ENCODE measurements at regions not wholly inside any gene's neighbourhood (a gene's known extent, or its start where the extent isn't known, plus 50 kb on each side); places are given as distances from the start of the nearest gene placed in this dataset.

- Histone ChIP-seq H3K9me3 (no peaks in the 10 kb centered on the region), H3K36me3 (no peaks in the 10 kb centered on the region), H3K27ac (no peak overlapping the region), H3K27me3 (no peaks in the 10 kb centered on the region), H3K4me1 (no peaks in the 10 kb centered on the region), H3K4me3 (no peak overlapping the region)
- no peak for TF ChIP-seq CTCF (IDR thresholded peaks at IDR 0.05)
- no peak for DNase-seq
- intact Hi-C loops (cut with DNase I; ENCODE audit: low total_unique reads) = no loop called here
These were observed 199.3 kb upstream of the GALNT5 start for GRCh38 chr2:157058161-157058560.

- no peaks in the 10 kb centered on the region for H3K27me3 ChIP-seq
- H3K36me3 ChIP-seq = no peaks in the 10 kb centered on the region
- DNase-seq = no peak
- H3K9me3 ChIP-seq = no peaks in the 10 kb centered on the region
- no peaks in the 10 kb centered on the region for H3K4me1 ChIP-seq
- no peak for TF ChIP-seq CTCF (IDR thresholded peaks at IDR 0.05)
- H3K4me3 ChIP-seq = no peak overlapping the region
- intact Hi-C loops (cut with DNase I; ENCODE audit: low total_unique reads) = no loop called here
- no peak overlapping the region for H3K27ac ChIP-seq
These were observed 198.5 kb upstream of the GALNT5 start for GRCh38 chr2:157059036-157059435.

- no peak for DNase-seq
- no peak overlapping the region for H3K27ac ChIP-seq
- no peak for TF ChIP-seq CTCF (IDR thresholded peaks at IDR 0.05)
- H3K4me1 ChIP-seq = no peaks in the 10 kb centered on the region
- no peaks in the 10 kb centered on the region for H3K9me3 ChIP-seq
- intact Hi-C loops (cut with DNase I; ENCODE audit: low total_unique reads) = no loop called here
- no peaks in the 10 kb centered on the region for H3K36me3 ChIP-seq
- H3K27me3 ChIP-seq = no peaks in the 10 kb centered on the region
- H3K4me3 ChIP-seq = no peak overlapping the region
These were observed 195.7 kb upstream of the GALNT5 start for GRCh38 chr2:157061799-157062198.

GRCh38 chr2:157067562-157067961, 189.9 kb upstream of the GALNT5 start:
- H3K27ac ChIP-seq = no peak overlapping the region
- H3K4me1 ChIP-seq = no peaks in the 10 kb centered on the region
- no peak overlapping the region for H3K4me3 ChIP-seq
- no peak for DNase-seq
- no peaks in the 10 kb centered on the region for H3K9me3 ChIP-seq
- H3K36me3 ChIP-seq = no peaks in the 10 kb centered on the region
- intact Hi-C loops (cut with DNase I; ENCODE audit: low total_unique reads) = no loop called here
- H3K27me3 ChIP-seq = no peaks in the 10 kb centered on the region
- no peak for TF ChIP-seq CTCF (IDR thresholded peaks at IDR 0.05)

- no peak for TF ChIP-seq CTCF (IDR thresholded peaks at IDR 0.05)
- Histone ChIP-seq H3K4me1 (no peaks in the 10 kb centered on the region), H3K27me3 (no peaks in the 10 kb centered on the region), H3K4me3 (no peak overlapping the region), H3K9me3 (no peaks in the 10 kb centered on the region), H3K36me3 (no peaks in the 10 kb centered on the region), H3K27ac (no peak overlapping the region)
- intact Hi-C loops (cut with DNase I; ENCODE audit: low total_unique reads) = no loop called here
- no peak for DNase-seq
These were observed 189.3 kb upstream of the GALNT5 start for GRCh38 chr2:157068237-157068636.

GRCh38 chr2:157075924-157076323, 181.6 kb upstream of the GALNT5 start:
- no peak for TF ChIP-seq CTCF (IDR thresholded peaks at IDR 0.05)
- Histone ChIP-seq H3K27ac (no peak overlapping the region), H3K27me3 (no peaks in the 10 kb centered on the region), H3K9me3 (no peaks in the 10 kb centered on the region), H3K36me3 (no peaks in the 10 kb centered on the region), H3K4me1 (no peaks in the 10 kb centered on the region), H3K4me3 (no peak overlapping the region)
- intact Hi-C loops (cut with DNase I; ENCODE audit: low total_unique reads) = no loop called here
- no peak for DNase-seq
